Keratinocyte (primary cell): ENCODE measurements at regions not wholly inside any gene's neighbourhood (a gene's known extent, or its start where the extent isn't known, plus 50 kb on each side); places are given as distances from the start of the nearest gene placed in this dataset.

ENCODE experiments used
- DNase-seq: peaks from one replicate; pipeline ENCODE4 v3.0.0-alpha.2; 2011; ENCODE audit warnings: low read depth, missing footprints, low spot score
- FAIRE-seq: peaks from 2 replicates; lab custom pipeline; 2011; peaks lifted over from hg19 to GRCh38; lab: Jason Lieb, UNC
- H2AFZ ChIP-seq: 2 replicates; pipeline ENCODE4 v1.6.0; 2012; ENCODE audit warnings: low read length, control low read depth, inconsistent platforms; ENCODE audit not compliant: control insufficient read depth
- H3K27ac ChIP-seq: 2 replicates; pipeline ENCODE4 v1.5.1; 2011; ENCODE audit warnings: low read length; ENCODE audit not compliant: control insufficient read depth, insufficient read depth
- H3K27me3 ChIP-seq: 3 replicates; pipeline ENCODE4 v1.6.0; 2011; ENCODE audit warnings: low read length; ENCODE audit not compliant: control insufficient read depth, insufficient read depth; ENCODE audit errors: extremely low read depth
- H3K36me3 ChIP-seq, 2 experiments: 2 replicates in 1 of 2; 3 replicates in 1 of 2; pipeline ENCODE4 v1.5.1; 2011; ENCODE audit warnings: low read length in 2 of 2, mild to moderate bottlenecking in 1 of 2; ENCODE audit not compliant: control insufficient read depth in 2 of 2, insufficient read depth in 2 of 2; ENCODE audit errors: extremely low read depth in 1 of 2
- H3K4me1 ChIP-seq: 3 replicates; pipeline ENCODE4 v1.5.1; 2011; ENCODE audit warnings: low read length; ENCODE audit not compliant: control insufficient read depth, insufficient read depth; ENCODE audit errors: extremely low read depth
- H3K4me2 ChIP-seq: 3 replicates; pipeline ENCODE4 v1.6.0; 2011; ENCODE audit warnings: low read depth, low read length; ENCODE audit not compliant: control insufficient read depth, insufficient read depth; ENCODE audit errors: extremely low read depth
- H3K4me3 ChIP-seq, 3 experiments: fragments of 200-600 bp in 1 of 3; sonication (generic) in 1 of 3; 2 replicates in 2 of 3; 3 replicates in 1 of 3; pipeline ENCODE4 v1.5.1; 2011 to 2016; ENCODE audit warnings: low read length in 3 of 3, mild to moderate bottlenecking in 3 of 3, control low read depth in 2 of 3, inconsistent platforms in 1 of 3, low read depth in 1 of 3, mixed read lengths in 1 of 3, mixed run types in 1 of 3, moderate library complexity in 1 of 3; ENCODE audit not compliant: control insufficient read depth in 2 of 3, insufficient read depth in 2 of 3; ENCODE audit errors: extremely low read depth in 1 of 3
- H3K79me2 ChIP-seq: 2 replicates; pipeline ENCODE4 v1.6.0; 2012; ENCODE audit warnings: low read length; ENCODE audit not compliant: control insufficient read depth, insufficient read depth
- H3K9ac ChIP-seq: 3 replicates; pipeline ENCODE4 v1.6.0; 2011; ENCODE audit warnings: low read length; ENCODE audit not compliant: control insufficient read depth, insufficient read depth; ENCODE audit errors: extremely low read depth
- H3K9me1 ChIP-seq: 3 replicates; pipeline ENCODE4 v1.6.0; 2011; ENCODE audit warnings: low read length; ENCODE audit not compliant: control insufficient read depth, insufficient read depth; ENCODE audit errors: extremely low read depth
- H3K9me3 ChIP-seq: 2 replicates; pipeline ENCODE4 v1.5.1; 2012; ENCODE audit warnings: low read depth, low read length; ENCODE audit not compliant: control insufficient read depth
- H4K20me1 ChIP-seq: 3 replicates; pipeline ENCODE4 v1.6.0; 2011; ENCODE audit warnings: low read length; ENCODE audit not compliant: control insufficient read depth, insufficient read depth; ENCODE audit errors: extremely low read depth
- EZH2 ChIP-seq: IDR thresholded peaks from one replicate; pipeline ENCODE4 v1.6.1; 2012; ENCODE audit warnings: inconsistent platforms, mild to moderate bottlenecking, low read length, moderate library complexity
- dilution Hi-C: fragments of 300-500 bp; cut with MboI; formaldehyde crosslinking; loops from one replicate; pipeline ENCODE4 v1.7.0; 2020; ENCODE audit warnings: low sequenced_read_pairs; ENCODE audit not compliant: extremely low pct_ligation_motif_present
- TF ChIP-seq, protein P1 (sequence below), 3 experiments: IDR thresholded peaks in 1 of 3; conservative IDR thresholded peaks in 1 of 3; optimal IDR thresholded peaks in 1 of 3; 2 replicates in 2 of 3; 3 replicates in 1 of 3; pipeline versions ENCODE3 to v1.5.1; 2011; ENCODE audit warnings: low read length in 3 of 3, mild to moderate bottlenecking in 3 of 3, moderate library complexity in 2 of 3, control low read depth in 1 of 3, inconsistent platforms in 1 of 3; ENCODE audit not compliant: insufficient read depth in 2 of 3; ENCODE audit errors: extremely low read depth in 1 of 3

DNA sequence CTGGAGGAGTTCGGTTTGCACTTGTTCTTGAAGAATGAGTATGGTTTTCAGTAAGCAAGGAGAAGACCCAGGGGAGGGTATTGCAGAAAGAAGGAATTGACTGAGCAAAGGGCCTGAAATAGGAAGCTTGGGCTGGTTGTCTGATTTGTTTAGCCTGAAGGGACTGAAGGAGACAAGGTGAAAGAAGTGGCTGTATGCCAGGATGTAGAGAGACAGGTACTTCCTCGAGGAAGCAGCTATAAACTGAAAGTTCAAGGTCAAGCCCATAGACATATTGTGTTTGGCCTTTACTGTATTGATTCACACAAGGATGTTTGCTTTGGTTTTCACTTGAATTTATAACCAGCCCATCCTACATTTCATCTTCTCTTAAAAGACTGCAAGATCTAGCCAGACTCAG lies 183.1 kb downstream of the PALM2AKAP2 start:
- Histone ChIP-seq H3K36me3 (no peaks in the 10 kb centered on the region), H3K9ac (no peak overlapping the region), H3K4me1 (no peaks in the 10 kb centered on the region), H4K20me1 (no peaks in the 10 kb centered on the region), H3K27ac (no peak overlapping the region), H3K4me2 (no peak overlapping the region), H3K4me3 (no peak overlapping the region), H3K9me3 (no peaks in the 10 kb centered on the region), H3K79me2 (no peaks in the 10 kb centered on the region), H2AFZ (no peak overlapping the region), H3K9me1 (no peaks in the 10 kb centered on the region), H3K27me3 (no peaks in the 10 kb centered on the region)
- TF ChIP-seq, protein P1, sequence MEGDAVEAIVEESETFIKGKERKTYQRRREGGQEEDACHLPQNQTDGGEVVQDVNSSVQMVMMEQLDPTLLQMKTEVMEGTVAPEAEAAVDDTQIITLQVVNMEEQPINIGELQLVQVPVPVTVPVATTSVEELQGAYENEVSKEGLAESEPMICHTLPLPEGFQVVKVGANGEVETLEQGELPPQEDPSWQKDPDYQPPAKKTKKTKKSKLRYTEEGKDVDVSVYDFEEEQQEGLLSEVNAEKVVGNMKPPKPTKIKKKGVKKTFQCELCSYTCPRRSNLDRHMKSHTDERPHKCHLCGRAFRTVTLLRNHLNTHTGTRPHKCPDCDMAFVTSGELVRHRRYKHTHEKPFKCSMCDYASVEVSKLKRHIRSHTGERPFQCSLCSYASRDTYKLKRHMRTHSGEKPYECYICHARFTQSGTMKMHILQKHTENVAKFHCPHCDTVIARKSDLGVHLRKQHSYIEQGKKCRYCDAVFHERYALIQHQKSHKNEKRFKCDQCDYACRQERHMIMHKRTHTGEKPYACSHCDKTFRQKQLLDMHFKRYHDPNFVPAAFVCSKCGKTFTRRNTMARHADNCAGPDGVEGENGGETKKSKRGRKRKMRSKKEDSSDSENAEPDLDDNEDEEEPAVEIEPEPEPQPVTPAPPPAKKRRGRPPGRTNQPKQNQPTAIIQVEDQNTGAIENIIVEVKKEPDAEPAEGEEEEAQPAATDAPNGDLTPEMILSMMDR (optimal IDR thresholded peaks at IDR 0.05 in 1 of 3, IDR thresholded peaks at IDR 0.05 in 1 of 3, conservative IDR thresholded peaks at IDR 0.05 in 1 of 3; ENCODE audit: extremely low read depth in 1 of 3, insufficient read depth in 2 of 3, low read length in 3 of 3) = no peak
- TF ChIP-seq EZH2 = no peak
- dilution Hi-C loops = no loop called here
- DNase-seq = no peak
- FAIRE-seq = no peak

DNA sequence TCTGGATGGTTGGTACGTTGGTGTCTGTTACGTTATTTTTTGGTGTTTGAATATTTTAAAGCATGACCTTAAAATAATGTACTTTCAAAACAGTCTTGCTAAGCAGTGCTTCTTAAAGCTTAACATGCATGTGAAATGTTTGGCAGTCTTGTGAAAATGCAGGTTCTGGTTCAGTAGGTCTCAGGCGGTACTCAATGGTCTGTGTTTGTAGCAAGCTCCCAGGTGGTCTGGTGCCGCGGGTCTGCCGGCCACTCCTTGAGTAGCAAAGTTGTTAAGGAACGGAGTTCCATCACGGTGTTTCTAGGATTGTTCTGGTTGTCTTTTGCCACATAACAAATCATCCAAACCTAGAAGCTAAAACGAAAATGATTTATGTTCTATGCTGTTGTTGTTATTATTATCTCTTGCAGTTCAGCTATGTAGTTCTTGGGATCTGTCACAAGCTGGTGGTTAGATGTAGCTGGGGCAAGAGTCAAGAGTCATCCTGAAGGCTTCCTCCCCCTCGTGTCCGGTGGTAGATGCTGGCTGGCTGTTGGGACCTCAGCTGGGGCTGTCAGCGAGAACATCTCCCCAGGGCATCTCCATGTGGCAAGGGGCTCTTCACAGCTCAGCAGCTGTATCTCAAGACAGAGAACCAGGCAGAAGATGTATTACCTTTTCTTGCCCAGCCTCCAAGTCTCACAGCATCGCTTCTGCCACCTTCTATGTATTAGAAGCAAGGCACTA lies 186.8 kb downstream of the PALM2AKAP2 start:
- H3K4me2 ChIP-seq = no peak overlapping the region
- no peaks in the 10 kb centered on the region for H3K27me3 ChIP-seq
- dilution Hi-C loops = no loop called here
- H3K36me3 ChIP-seq = no peaks in the 10 kb centered on the region
- FAIRE-seq (no peak), DNase-seq (no peak)
- H2AFZ ChIP-seq = no peak overlapping the region
- H3K9me1 ChIP-seq = no peaks in the 10 kb centered on the region
- H3K9me3 ChIP-seq = no peaks in the 10 kb centered on the region
- H3K9ac ChIP-seq = no peak overlapping the region
- TF ChIP-seq EZH2 = no peak
- TF ChIP-seq, protein P1 (optimal IDR thresholded peaks at IDR 0.05 in 1 of 3, IDR thresholded peaks at IDR 0.05 in 1 of 3, conservative IDR thresholded peaks at IDR 0.05 in 1 of 3; ENCODE audit: extremely low read depth in 1 of 3, insufficient read depth in 2 of 3, low read length in 3 of 3) = no peak
- no peaks in the 10 kb centered on the region for H3K79me2 ChIP-seq
- H3K4me1 ChIP-seq = no peaks in the 10 kb centered on the region
- no peak overlapping the region for H3K27ac ChIP-seq
- H4K20me1 ChIP-seq = no peaks in the 10 kb centered on the region
- no peak overlapping the region for H3K4me3 ChIP-seq
